ENCODE measurements at regions not wholly inside any gene's neighbourhood (a gene's known extent, or its start where the extent isn't known, plus 50 kb on each side); places are given as distances from the start of the nearest gene placed in this dataset.

DNA sequence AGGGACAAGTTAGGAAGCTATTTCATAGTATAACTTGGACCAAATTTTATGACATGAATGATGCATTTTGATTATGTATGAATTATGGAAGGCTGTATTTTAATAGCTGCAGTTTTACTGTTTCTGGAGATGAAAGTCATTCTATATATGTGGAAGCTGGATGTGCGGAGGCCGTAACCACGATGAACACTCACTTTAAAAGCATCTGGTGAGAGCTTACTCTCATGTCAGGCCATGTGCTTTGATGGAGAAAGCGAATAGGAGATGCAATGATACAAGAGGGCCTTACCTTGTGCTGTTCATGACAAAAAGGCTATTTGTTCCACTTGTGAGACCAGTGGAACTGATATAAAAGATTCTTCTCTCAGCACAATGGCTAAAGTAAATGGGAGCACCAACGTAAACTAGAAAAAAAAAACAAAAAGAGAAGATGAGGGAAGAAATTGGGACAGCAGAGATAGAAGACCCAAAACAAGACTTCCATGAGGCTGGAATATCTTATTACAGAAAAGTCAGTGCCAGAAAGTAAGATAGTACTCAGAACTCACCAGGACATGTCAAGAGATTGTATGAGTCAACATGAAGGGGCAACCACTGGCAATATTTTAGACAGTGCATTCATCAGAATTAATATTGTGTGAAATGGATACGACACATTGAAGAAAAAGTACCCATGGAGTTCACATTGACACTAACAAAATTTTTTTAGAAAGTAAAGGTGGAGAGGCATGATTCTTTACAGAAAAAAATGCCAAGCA is 63.3 kb upstream of the GAB1 start:
- DNase-seq (ENCODE audit: extremely low read depth, low read depth) = no peak

- DNase-seq (ENCODE audit: extremely low read depth, low read depth) = no peak
These were observed 55.8 kb upstream of the GAB1 start for GRCh38 chr4:143280861-143281260.

DNA sequence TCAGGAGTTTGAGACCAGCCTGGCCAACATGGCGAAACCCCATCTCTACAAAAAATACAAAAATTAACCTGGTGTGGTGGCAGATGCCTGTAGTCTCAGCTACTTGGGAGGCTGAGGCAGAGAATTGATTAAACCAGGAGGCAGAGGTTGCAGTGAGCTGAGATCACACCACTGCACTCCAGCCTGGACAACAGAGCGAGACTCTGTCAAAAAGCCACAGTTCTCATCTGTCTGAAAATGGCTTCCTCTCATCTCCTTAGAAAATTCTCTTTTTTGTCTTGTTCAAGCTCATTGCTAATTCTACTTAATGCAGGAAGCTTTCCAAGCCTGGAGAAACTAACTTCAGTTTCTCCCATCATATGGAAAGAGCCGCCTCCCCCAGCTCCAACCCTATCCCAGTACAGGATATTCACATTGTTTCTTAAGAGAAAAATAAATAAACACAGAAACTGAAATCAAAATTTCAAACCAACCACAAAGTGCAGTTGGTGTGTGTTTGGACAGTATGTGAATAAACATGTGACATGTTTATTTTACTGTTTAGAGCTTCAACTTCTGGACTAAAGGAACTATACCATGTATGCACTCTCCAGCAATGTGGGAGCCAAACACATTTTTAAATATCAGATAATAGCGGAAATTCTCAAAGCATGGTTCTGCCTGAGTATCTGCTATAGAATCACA is 55.0 kb upstream of the GAB1 start:
- DNase-seq (ENCODE audit: extremely low read depth, low read depth) = no peak

DNA sequence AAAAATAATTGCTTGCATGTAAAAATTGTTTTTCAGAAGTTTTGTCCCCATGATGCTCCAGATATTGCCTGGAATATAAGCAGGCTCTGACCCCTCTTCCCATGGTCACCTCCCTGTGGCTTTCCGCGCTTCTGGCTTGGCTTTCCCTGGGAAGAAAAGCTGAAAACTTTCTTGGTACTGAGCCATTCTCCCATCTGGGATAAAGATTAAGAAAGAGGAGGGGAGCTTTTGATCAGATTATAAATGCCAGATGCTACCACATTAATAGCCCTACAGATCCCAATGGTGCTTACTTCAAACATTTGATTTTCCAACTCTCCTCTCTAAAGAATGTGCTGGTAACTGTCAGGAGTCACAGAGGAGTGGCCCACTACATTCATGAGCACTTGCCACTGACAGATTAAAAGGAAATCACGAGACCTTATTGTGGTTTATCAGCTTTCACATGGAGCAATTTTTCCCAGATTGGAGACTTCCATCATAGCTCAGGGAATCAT is 54.4 kb upstream of the GAB1 start:
- no peak for DNase-seq (ENCODE audit: extremely low read depth, low read depth)

DNA sequence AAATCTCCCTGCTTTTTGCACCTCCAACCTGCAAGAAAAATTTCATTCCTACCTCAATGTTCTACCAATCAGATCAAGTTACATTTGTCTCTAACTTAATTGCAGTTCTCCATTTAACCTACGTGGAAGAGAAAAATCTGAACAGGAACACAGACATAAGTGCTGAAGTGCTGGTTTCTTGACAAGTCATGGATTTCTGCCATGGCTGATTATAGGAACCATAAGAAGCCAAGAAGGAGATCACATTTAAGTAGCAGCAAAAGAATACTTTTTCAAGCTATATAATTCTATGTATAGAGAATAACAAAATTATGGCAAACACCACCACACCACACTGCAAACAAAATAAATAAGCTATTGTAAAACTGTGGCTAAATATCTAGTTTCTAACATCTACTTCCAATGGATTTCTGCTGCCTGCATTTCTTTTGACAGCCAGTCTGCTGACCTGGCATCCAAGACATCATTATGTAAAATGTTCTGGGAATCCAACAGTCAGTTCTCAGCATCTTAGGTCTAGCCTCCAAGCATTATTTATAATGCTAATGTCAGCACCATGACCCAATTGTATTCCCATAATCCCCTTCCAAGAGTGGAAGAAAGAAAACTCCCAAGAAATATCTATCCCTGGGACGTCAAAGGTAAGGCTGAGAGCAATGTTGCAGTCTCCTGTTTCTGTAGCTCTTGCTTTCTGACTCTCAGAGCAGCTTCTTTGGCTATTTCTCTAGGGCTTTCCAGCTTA is 50.8 kb upstream of the GAB1 start:
- no peak for DNase-seq (ENCODE audit: extremely low read depth, low read depth)

DNA sequence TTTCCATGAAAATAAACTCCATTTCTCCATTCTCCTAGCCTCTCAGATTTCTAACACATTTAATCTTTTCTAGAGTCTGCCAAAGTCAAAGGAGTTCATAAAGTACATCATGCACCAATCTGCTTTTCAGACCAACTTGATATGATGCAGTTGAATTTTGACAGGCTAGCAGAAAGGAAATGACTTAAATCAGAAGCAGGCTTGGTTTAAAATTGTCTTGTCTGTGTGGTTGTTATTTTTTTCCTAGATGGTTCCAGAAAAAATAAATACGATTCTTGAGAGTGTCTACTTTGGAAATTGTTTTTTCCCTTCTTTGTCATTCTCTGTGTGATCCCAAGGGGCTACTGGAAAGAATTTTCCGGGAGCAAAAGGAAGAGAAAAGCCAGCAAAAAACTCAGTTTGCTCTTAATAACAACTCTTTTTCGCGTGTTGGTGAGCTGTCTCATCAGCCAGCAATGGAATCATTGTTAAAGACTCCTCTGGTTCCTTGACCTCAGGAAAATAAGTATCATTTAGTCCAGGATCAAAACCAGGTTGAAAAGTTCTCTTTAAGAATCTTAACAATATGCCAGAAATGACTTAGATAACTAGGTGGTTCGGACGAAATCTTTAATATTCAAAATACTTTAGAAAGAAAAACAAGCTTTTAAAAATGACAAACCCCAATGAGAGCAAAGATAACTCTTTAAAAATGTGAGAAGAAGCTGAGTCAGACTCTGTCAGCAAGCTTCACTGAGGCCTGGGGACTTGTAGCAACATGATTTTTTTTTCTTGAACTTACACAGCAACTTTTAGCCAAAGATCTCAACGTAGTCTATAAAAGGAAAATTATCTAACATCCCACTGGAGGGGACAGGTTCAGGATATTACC is 49.7 kb upstream of the GAB1 start:
- DNase-seq (ENCODE audit: extremely low read depth, low read depth) = peak; percentile 21
